ENCODE measurements at regions not wholly inside any gene's neighbourhood (a gene's known extent, or its start where the extent isn't known, plus 50 kb on each side); places are given as distances from the start of the nearest gene placed in this dataset.
"Not testable (repeated sequence)": the region's sequence is repeated elsewhere in the genome, so short reads cannot be mapped to it uniquely, and the experiment has no call there.

DNA sequence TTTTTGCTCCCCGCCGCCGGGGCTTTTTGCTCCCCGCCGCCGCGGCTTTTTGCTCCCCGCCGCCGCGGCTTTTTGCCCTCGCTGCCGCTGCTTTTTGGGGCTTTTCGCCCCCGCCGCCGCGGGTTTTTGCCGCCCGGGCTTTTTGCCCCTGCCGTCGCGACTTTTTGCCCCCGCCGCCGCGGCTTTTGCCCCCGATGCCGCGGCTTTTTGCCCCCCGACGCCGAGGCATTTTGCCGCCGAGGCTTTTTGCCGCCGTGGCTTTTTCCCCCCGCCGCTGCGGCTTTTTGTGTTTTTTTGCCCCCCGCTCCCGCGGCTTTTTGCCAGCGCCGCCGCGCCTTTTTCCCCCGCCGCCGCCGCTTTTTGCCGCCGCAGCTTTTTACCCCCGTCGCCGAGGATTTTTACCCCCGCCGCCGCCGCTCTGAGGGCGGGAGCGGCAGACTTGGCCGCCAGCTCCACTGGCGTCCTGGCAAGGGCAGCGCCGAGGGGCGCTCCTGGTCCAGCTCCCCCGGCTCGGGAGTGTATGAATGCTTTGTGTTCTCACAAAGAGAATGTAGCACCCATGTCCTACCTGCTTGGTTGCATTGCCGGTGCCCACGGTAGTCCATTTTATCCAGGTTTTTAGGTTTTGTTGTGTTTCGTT lies 151.7 kb downstream of the KCNJ18 start:
- no peak overlapping the region for H2BK5ac ChIP-seq (ENCODE audit: low read length)
- H3K9ac ChIP-seq (ENCODE audit: low read length): no peak overlapping the region
- H3K23ac ChIP-seq (ENCODE audit: low read length): no peak overlapping the region
- no peak overlapping the region for H3K4me2 ChIP-seq (ENCODE audit: low read length)
- no peak overlapping the region for H3K18ac ChIP-seq (ENCODE audit: low read length)
- no peaks in the 10 kb centered on the region for H3K79me1 ChIP-seq (ENCODE audit: low read length)
- H3K79me2 ChIP-seq (ENCODE audit: control insufficient read depth, insufficient read depth, low read length): no peaks in the 10 kb centered on the region
- H3K27ac ChIP-seq (ENCODE audit: low read depth, low read length): no peak overlapping the region
- H3K36me3 ChIP-seq (ENCODE audit: control insufficient read depth, insufficient read depth, low read length): no peaks in the 10 kb centered on the region
- H4K8ac ChIP-seq (ENCODE audit: low read depth, low read length): no peak overlapping the region
- H2BK15ac ChIP-seq (replicated peaks; ENCODE audit: low read depth): no peak overlapping the region
- H2BK120ac ChIP-seq (ENCODE audit: low read depth, low read length): no peak overlapping the region
- no CpG with 5 or more reads among the region's 72 CpGs for WGBS (ENCODE audit: extremely low coverage, insufficient coverage, low lambda C conversion rate)
- H3K56ac ChIP-seq (ENCODE audit: low read length): no peak overlapping the region
- no peaks in the 10 kb centered on the region for H3K4me1 ChIP-seq (ENCODE audit: control insufficient read depth, low read depth, low read length)
- DNase-seq: no peak
- H3K4ac ChIP-seq (ENCODE audit: low read depth, low read length): no peak overlapping the region
- H4K5ac ChIP-seq (ENCODE audit: low read length): no peak overlapping the region
- no peaks in the 10 kb centered on the region for H3K27me3 ChIP-seq (ENCODE audit: insufficient read depth, low read length, poor library complexity)
- no peak overlapping the region for H2AK5ac ChIP-seq (ENCODE audit: low read length)
- no peak overlapping the region for H3K4me3 ChIP-seq (ENCODE audit: low read length)

DNA sequence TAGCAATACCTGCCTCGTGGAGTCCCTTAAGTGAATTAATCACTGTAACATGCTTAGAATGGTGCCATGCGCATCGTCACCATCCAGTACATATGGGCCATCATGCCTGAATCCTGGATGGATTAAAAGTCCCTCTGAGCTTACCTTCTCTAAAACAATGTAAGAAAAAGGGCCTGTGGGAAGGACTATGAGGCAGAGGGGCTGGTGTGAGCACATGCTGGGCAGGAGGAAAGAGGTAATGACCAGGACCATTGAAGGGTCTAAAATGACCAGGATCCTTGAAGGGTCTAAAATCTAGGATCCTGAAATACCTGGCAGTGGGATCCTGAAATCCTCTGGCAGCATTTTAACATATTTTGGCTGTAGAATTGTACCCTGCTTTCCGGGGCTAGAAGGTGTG lies 156.2 kb downstream of the KCNJ18 start:
- not testable (repeated sequence) for H2AK5ac ChIP-seq (ENCODE audit: low read length); H3K79me1 ChIP-seq (ENCODE audit: low read length); H3K18ac ChIP-seq (ENCODE audit: low read length); H3K27ac ChIP-seq (ENCODE audit: low read depth, low read length); H3K4ac ChIP-seq (ENCODE audit: low read depth, low read length); H3K4me1 ChIP-seq (ENCODE audit: control insufficient read depth, low read depth, low read length); H3K79me2 ChIP-seq (ENCODE audit: control insufficient read depth, insufficient read depth, low read length); H2BK5ac ChIP-seq (ENCODE audit: low read length); H3K4me2 ChIP-seq (ENCODE audit: low read length); H4K5ac ChIP-seq (ENCODE audit: low read length); H3K9ac ChIP-seq (ENCODE audit: low read length); H3K56ac ChIP-seq (ENCODE audit: low read length); H2BK120ac ChIP-seq (ENCODE audit: low read depth, low read length); H2BK15ac ChIP-seq (replicated peaks; ENCODE audit: low read depth); H3K23ac ChIP-seq (ENCODE audit: low read length); H3K36me3 ChIP-seq (ENCODE audit: control insufficient read depth, insufficient read depth, low read length); DNase-seq; H3K27me3 ChIP-seq (ENCODE audit: insufficient read depth, low read length, poor library complexity); H4K8ac ChIP-seq (ENCODE audit: low read depth, low read length); H3K4me3 ChIP-seq (ENCODE audit: low read length)
- no CpG with 5 or more reads among the region's 4 CpGs for WGBS (ENCODE audit: extremely low coverage, insufficient coverage, low lambda C conversion rate)

DNA sequence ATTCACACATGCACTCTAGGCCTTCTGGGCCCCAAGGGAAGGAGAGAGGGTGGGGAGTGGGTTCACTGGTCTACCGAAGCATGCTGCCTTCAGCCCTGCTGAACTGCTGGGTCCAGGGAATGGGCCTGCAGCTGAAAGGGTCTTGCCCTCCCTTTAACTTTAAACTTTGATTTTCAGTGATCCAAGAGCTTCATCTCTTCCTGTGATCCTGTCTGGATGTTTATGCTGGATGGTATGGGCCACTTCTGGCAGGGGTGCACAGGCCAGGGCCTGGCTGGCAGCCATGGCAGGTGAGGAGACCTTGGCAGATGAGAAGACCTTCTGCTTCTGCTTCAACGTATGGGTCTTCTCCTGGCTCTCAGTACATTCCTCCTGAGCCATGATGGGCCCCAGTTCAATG lies 156.7 kb downstream of the KCNJ18 start:
- not testable (repeated sequence) for H3K4ac ChIP-seq (ENCODE audit: low read depth, low read length); H3K4me3 ChIP-seq (ENCODE audit: low read length); DNase-seq; H3K9ac ChIP-seq (ENCODE audit: low read length); H4K8ac ChIP-seq (ENCODE audit: low read depth, low read length); H3K79me1 ChIP-seq (ENCODE audit: low read length); H3K4me1 ChIP-seq (ENCODE audit: control insufficient read depth, low read depth, low read length); H3K56ac ChIP-seq (ENCODE audit: low read length); H4K5ac ChIP-seq (ENCODE audit: low read length); H3K36me3 ChIP-seq (ENCODE audit: control insufficient read depth, insufficient read depth, low read length); H2AK5ac ChIP-seq (ENCODE audit: low read length); H3K18ac ChIP-seq (ENCODE audit: low read length); H3K23ac ChIP-seq (ENCODE audit: low read length); H3K79me2 ChIP-seq (ENCODE audit: control insufficient read depth, insufficient read depth, low read length); H3K27ac ChIP-seq (ENCODE audit: low read depth, low read length); H2BK5ac ChIP-seq (ENCODE audit: low read length); H3K4me2 ChIP-seq (ENCODE audit: low read length); H2BK15ac ChIP-seq (replicated peaks; ENCODE audit: low read depth); H3K27me3 ChIP-seq (ENCODE audit: insufficient read depth, low read length, poor library complexity); H2BK120ac ChIP-seq (ENCODE audit: low read depth, low read length)
- WGBS (ENCODE audit: extremely low coverage, insufficient coverage, low lambda C conversion rate): no CpG with 5 or more reads among the region's 2 CpGs

DNA sequence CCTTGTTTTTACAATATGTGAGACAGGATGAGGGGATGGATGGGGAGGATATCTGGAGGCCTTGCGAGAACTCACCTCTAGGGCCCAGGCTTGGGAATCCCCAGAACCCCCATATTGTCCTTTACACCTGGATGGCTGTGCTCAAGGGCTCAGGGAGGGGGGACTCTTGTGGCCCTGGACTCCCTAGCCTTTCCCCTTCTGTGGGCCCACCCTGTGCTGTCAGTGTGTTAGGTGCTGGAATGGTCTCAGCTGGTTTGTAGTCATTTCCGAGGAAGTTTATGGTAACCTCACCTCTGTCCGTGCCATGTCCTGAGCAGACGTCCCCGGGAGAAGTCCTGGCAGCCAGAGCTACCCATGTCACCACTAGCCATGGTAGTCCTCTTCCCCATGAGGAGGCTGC lies 158.3 kb downstream of the KCNJ18 start:
- DNase-seq; H2BK120ac ChIP-seq (ENCODE audit: low read depth, low read length); H2BK15ac ChIP-seq (replicated peaks; ENCODE audit: low read depth); H3K27ac ChIP-seq (ENCODE audit: low read depth, low read length); H4K8ac ChIP-seq (ENCODE audit: low read depth, low read length); H3K27me3 ChIP-seq (ENCODE audit: insufficient read depth, low read length, poor library complexity); H3K9ac ChIP-seq (ENCODE audit: low read length); H2BK5ac ChIP-seq (ENCODE audit: low read length); H3K56ac ChIP-seq (ENCODE audit: low read length); H3K18ac ChIP-seq (ENCODE audit: low read length); H3K79me1 ChIP-seq (ENCODE audit: low read length); H3K4ac ChIP-seq (ENCODE audit: low read depth, low read length); H3K4me2 ChIP-seq (ENCODE audit: low read length); H3K23ac ChIP-seq (ENCODE audit: low read length); H3K79me2 ChIP-seq (ENCODE audit: control insufficient read depth, insufficient read depth, low read length); H3K36me3 ChIP-seq (ENCODE audit: control insufficient read depth, insufficient read depth, low read length); H2AK5ac ChIP-seq (ENCODE audit: low read length); H4K5ac ChIP-seq (ENCODE audit: low read length); H3K4me3 ChIP-seq (ENCODE audit: low read length); H3K4me1 ChIP-seq (ENCODE audit: control insufficient read depth, low read depth, low read length): not testable (repeated sequence)
- no CpG with 5 or more reads among the region's 5 CpGs for WGBS (ENCODE audit: extremely low coverage, insufficient coverage, low lambda C conversion rate)

All from mesendoderm (in vitro differentiated cells).